K562 (cell line): ENCODE measurements at regions not wholly inside any gene's neighbourhood (a gene's known extent, or its start where the extent isn't known, plus 50 kb on each side); places are given as distances from the start of the nearest gene placed in this dataset.

ENCODE experiments used
- EZH2 ChIP-seq: IDR thresholded peaks from 2 replicates; pipeline ENCODE4 v1.6.1; 2012; ENCODE audit warnings: low read depth, mild to moderate bottlenecking, inconsistent platforms, low read length, borderline replicate concordance
- RCOR1 ChIP-seq, 2 experiments: IDR thresholded peaks; 2 replicates each; pipeline ENCODE4 v1.6.1; 2012; ENCODE audit warnings: low read depth in 2 of 2, low read length in 2 of 2, borderline replicate concordance in 1 of 2, improper control_type of control experiment in 1 of 2
- TBP ChIP-seq: optimal IDR thresholded peaks from 2 replicates; pipeline ENCODE3; 2011; ENCODE audit warnings: low read depth, low read length, improper control_type of control experiment
- TF ChIP-seq, protein P1 (sequence below): IDR thresholded peaks from 2 replicates; pipeline ENCODE4 v1.6.1; 2016; ENCODE audit warnings: missing genetic modification characterization, missing compliant biosample characterization
- TF ChIP-seq, protein P2 (sequence below), 3 experiments: IDR thresholded peaks in 2 of 3; conservative IDR thresholded peaks in 1 of 3; 2 replicates each; pipeline ENCODE4 v1.5.1; 2011 to 2012; ENCODE audit warnings: low read length in 3 of 3, mild to moderate bottlenecking in 3 of 3, control low read depth in 2 of 3, improper control_type of control experiment in 1 of 3, inconsistent platforms in 1 of 3, low read depth in 1 of 3, mixed read lengths in 1 of 3, moderate library complexity in 1 of 3; ENCODE audit not compliant: insufficient read depth in 2 of 3

DNA sequence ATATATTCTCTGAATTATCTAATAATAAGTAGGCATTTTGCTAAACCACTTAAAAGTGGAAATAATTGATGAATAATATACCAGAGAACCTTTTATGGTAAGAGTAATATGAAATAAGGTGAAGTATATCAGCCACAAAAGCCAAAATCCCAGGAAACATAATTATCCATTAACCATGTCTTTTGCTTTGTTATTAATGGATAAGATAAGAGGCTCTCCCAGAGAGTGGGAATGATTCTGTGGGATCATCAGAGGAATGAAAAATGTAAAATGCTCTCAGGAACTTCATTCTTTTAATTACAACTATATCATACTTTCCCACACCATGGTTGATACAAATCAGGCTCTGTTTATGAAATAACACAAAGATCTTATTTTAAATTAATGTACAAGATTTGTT, 391.7 kb upstream of the FZD8 start:
- TF ChIP-seq, protein P1, sequence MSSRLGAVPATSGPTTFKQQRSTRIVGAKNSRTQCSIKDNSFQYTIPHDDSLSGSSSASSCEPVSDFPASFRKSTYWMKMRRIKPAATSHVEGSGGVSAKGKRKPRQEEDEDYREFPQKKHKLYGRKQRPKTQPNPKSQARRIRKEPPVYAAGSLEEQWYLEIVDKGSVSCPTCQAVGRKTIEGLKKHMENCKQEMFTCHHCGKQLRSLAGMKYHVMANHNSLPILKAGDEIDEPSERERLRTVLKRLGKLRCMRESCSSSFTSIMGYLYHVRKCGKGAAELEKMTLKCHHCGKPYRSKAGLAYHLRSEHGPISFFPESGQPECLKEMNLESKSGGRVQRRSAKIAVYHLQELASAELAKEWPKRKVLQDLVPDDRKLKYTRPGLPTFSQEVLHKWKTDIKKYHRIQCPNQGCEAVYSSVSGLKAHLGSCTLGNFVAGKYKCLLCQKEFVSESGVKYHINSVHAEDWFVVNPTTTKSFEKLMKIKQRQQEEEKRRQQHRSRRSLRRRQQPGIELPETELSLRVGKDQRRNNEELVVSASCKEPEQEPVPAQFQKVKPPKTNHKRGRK (tag): no peak
- TF ChIP-seq TBP (no peak), EZH2 (no peak), RCOR1 (IDR thresholded peaks at IDR 0.05; ENCODE audit: borderline replicate concordance in 1 of 2, low read depth in 2 of 2, low read length in 2 of 2) (no peak)
- TF ChIP-seq, protein P2, sequence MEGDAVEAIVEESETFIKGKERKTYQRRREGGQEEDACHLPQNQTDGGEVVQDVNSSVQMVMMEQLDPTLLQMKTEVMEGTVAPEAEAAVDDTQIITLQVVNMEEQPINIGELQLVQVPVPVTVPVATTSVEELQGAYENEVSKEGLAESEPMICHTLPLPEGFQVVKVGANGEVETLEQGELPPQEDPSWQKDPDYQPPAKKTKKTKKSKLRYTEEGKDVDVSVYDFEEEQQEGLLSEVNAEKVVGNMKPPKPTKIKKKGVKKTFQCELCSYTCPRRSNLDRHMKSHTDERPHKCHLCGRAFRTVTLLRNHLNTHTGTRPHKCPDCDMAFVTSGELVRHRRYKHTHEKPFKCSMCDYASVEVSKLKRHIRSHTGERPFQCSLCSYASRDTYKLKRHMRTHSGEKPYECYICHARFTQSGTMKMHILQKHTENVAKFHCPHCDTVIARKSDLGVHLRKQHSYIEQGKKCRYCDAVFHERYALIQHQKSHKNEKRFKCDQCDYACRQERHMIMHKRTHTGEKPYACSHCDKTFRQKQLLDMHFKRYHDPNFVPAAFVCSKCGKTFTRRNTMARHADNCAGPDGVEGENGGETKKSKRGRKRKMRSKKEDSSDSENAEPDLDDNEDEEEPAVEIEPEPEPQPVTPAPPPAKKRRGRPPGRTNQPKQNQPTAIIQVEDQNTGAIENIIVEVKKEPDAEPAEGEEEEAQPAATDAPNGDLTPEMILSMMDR (IDR thresholded peaks at IDR 0.05 in 2 of 3, conservative IDR thresholded peaks at IDR 0.05 in 1 of 3; ENCODE audit: insufficient read depth in 2 of 3, low read depth in 1 of 3, low read length in 3 of 3): no peak
